ENCODE measurements at regions not wholly inside any gene's neighbourhood (a gene's known extent, or its start where the extent isn't known, plus 50 kb on each side); places are given as distances from the start of the nearest gene placed in this dataset.

GRCh38 chr2:2507417-2507997 is 176.4 kb upstream of the MYT1L start:
- H3K27ac Mint-ChIP-seq, result no peak overlapping the region
- no peak for DNase-seq
- no peaks in the 10 kb centered on the region for H3K4me1 Mint-ChIP-seq
- Histone ChIP-seq H3K4me1 (ENCODE audit: control insufficient read depth, insufficient read depth, low read length) (no peaks in the 10 kb centered on the region), H3K27me3 (ENCODE audit: control insufficient read depth, insufficient read depth, low read length, poor library complexity, severe bottlenecking) (no peaks in the 10 kb centered on the region), H3K4me3 (ENCODE audit: low read length) (no peak overlapping the region), H3K9ac (ENCODE audit: extremely low read depth, low read length, poor library complexity, severe bottlenecking) (no peak overlapping the region), H3K36me3 (ENCODE audit: control insufficient read depth, insufficient read depth, low read length) (no peaks in the 10 kb centered on the region), H3K27ac (ENCODE audit: low read depth, low read length) (peak overlapping the region; percentile 70), H3K9me3 (ENCODE audit: control insufficient read depth, low read length) (peaks cover 9% of the 10 kb centered on the region)
- no peak overlapping the region for H3K4me3 Mint-ChIP-seq
- peaks cover 18% of the 10 kb centered on the region for H3K9me3 Mint-ChIP-seq
- WGBS, 2 experiments (ENCODE audit: insufficient coverage in 1 of 2, insufficient read length in 1 of 2), result 85 to 86% methylated on average over 10 to 20 of the region's 20 CpGs
- H3K36me3 Mint-ChIP-seq (ENCODE audit: low read depth), result peaks cover 5% of the 10 kb centered on the region
- no peaks in the 10 kb centered on the region for H3K27me3 Mint-ChIP-seq (ENCODE audit: insufficient read depth)
- no peak for TF ChIP-seq CTCF (conservative IDR thresholded peaks at IDR 0.05)

GRCh38 chr2:2506536-2506935 is 175.5 kb upstream of the MYT1L start:
- 83 to 97% methylated on average over 1 to 6 of the region's 6 CpGs for WGBS, 2 experiments (ENCODE audit: insufficient coverage in 1 of 2, insufficient read length in 1 of 2)

GRCh38 chr2:2505604-2506003 is 174.5 kb upstream of the MYT1L start:
- Mint-ChIP-seq H3K27me3 (ENCODE audit: insufficient read depth) (no peaks in the 10 kb centered on the region), H3K36me3 (ENCODE audit: low read depth) (peaks cover 5% of the 10 kb centered on the region), H3K27ac (no peak overlapping the region), H3K9me3 (peaks cover 18% of the 10 kb centered on the region), H3K4me1 (no peaks in the 10 kb centered on the region), H3K4me3 (no peak overlapping the region)
- WGBS, 2 experiments (ENCODE audit: insufficient coverage in 1 of 2, insufficient read length in 1 of 2), result 90 to 92% methylated on average over 3 to 4 of the region's 4 CpGs
- H3K9me3 ChIP-seq (ENCODE audit: control insufficient read depth, low read length), result peaks cover 9% of the 10 kb centered on the region
- no peak overlapping the region for H3K27ac ChIP-seq (ENCODE audit: low read depth, low read length)
- no peak overlapping the region for H3K9ac ChIP-seq (ENCODE audit: extremely low read depth, low read length, poor library complexity, severe bottlenecking)
- H3K4me1 ChIP-seq (ENCODE audit: control insufficient read depth, insufficient read depth, low read length), result no peaks in the 10 kb centered on the region
- no peaks in the 10 kb centered on the region for H3K36me3 ChIP-seq (ENCODE audit: control insufficient read depth, insufficient read depth, low read length)
- H3K27me3 ChIP-seq (ENCODE audit: control insufficient read depth, insufficient read depth, low read length, poor library complexity, severe bottlenecking), result no peaks in the 10 kb centered on the region
- no peak overlapping the region for H3K4me3 ChIP-seq (ENCODE audit: low read length)
- TF ChIP-seq CTCF (conservative IDR thresholded peaks at IDR 0.05), result no peak
- no peak for DNase-seq

More at GRCh38 chr2:2506536-2506935, 175.5 kb upstream of the MYT1L start:
- no peak for TF ChIP-seq CTCF (conservative IDR thresholded peaks at IDR 0.05)
- Histone ChIP-seq H3K4me1 (ENCODE audit: control insufficient read depth, insufficient read depth, low read length) (no peaks in the 10 kb centered on the region), H3K27ac (ENCODE audit: low read depth, low read length) (peak overlapping the region; percentile 70), H3K4me3 (ENCODE audit: low read length) (no peak overlapping the region), H3K36me3 (ENCODE audit: control insufficient read depth, insufficient read depth, low read length) (no peaks in the 10 kb centered on the region), H3K9ac (ENCODE audit: extremely low read depth, low read length, poor library complexity, severe bottlenecking) (no peak overlapping the region), H3K9me3 (ENCODE audit: control insufficient read depth, low read length) (peaks cover 9% of the 10 kb centered on the region), H3K27me3 (ENCODE audit: control insufficient read depth, insufficient read depth, low read length, poor library complexity, severe bottlenecking) (no peaks in the 10 kb centered on the region)
- Mint-ChIP-seq H3K36me3 (ENCODE audit: low read depth) (peaks cover 5% of the 10 kb centered on the region), H3K27ac (no peak overlapping the region), H3K4me3 (no peak overlapping the region), H3K27me3 (ENCODE audit: insufficient read depth) (no peaks in the 10 kb centered on the region), H3K4me1 (no peaks in the 10 kb centered on the region), H3K9me3 (peaks cover 18% of the 10 kb centered on the region)
- DNase-seq, result no peak
